Natural killer cell (primary cell): ENCODE measurements at regions not wholly inside any gene's neighbourhood (a gene's known extent, or its start where the extent isn't known, plus 50 kb on each side); places are given as distances from the start of the nearest gene placed in this dataset.

Experiments
- ATAC-seq, 3 donors: fragments of 150-1000 bp in 2 of 3; fragments of 200-7000 bp in 1 of 3; cut with Tn5 transposase; 1 replicate in 1 of 3; 2 replicates in 2 of 3; pipeline ENCODE4 v1.10.0; 2021; ENCODE audit warnings: mild to moderate bottlenecking in 2 of 3, moderate library complexity in 2 of 3
- DNase-seq, 2 donors: peaks; one replicate each; pipeline versions ENCODE4 v3.0.0 to v3.0.0-alpha.2; 2013 to 2021; ENCODE audit warnings: mixed read lengths in 1 of 2
- H3K27ac ChIP-seq: one replicate; pipeline ENCODE4 v1.5.1; 2013; ENCODE audit warnings: mild to moderate bottlenecking, low read length
- H3K27me3 ChIP-seq: one replicate; pipeline ENCODE4 v1.6.1; 2013; ENCODE audit warnings: low read length; ENCODE audit not compliant: control insufficient read depth, insufficient read depth
- H3K36me3 ChIP-seq: one replicate; pipeline ENCODE4 v1.6.1; 2013; ENCODE audit warnings: low read length; ENCODE audit not compliant: control insufficient read depth, insufficient read depth
- H3K4me1 ChIP-seq: one replicate; pipeline ENCODE4 v1.6.1; 2013; ENCODE audit warnings: low read length; ENCODE audit not compliant: control insufficient read depth, insufficient read depth
- H3K4me3 ChIP-seq: one replicate; pipeline ENCODE4 v1.5.1; 2013; ENCODE audit warnings: low read length
- H3K9me3 ChIP-seq: one replicate; pipeline ENCODE4 v1.6.1; 2013; ENCODE audit warnings: low read length; ENCODE audit not compliant: control insufficient read depth, insufficient read depth
- H3K27ac Mint-ChIP-seq, 2 donors: one replicate each; pipeline ENCODE4 v1.8.0; 2022; ENCODE audit warnings: mild to moderate bottlenecking in 2 of 2, mixed read lengths in 2 of 2, moderate library complexity in 1 of 2
- H3K27me3 Mint-ChIP-seq, 2 donors: one replicate each; pipeline ENCODE4 v1.8.0; 2022; ENCODE audit warnings: low read depth in 2 of 2, mixed read lengths in 2 of 2
- H3K36me3 Mint-ChIP-seq: one replicate; pipeline ENCODE4 v1.8.0; 2022; ENCODE audit warnings: mixed read lengths
- H3K4me1 Mint-ChIP-seq, 2 donors: one replicate each; pipeline ENCODE4 v1.8.0; 2022; ENCODE audit warnings: mixed read lengths in 2 of 2
- H3K4me3 Mint-ChIP-seq: one replicate; pipeline ENCODE4 v1.8.0; 2022; ENCODE audit warnings: mild to moderate bottlenecking, moderate library complexity, mixed read lengths
- H3K9me3 Mint-ChIP-seq, 2 donors: one replicate each; pipeline ENCODE4 v1.8.0; 2022; ENCODE audit warnings: mixed read lengths in 2 of 2
- CTCF ChIP-seq: fragments of 200-600 bp; IDR thresholded peaks from one replicate; pipeline ENCODE4 v1.8.0; 2022; ENCODE audit warnings: antibody characterized with exemption
- WGBS: methylation state at CpG from one replicate; pipeline ENCODE4 v1.1.7; 2013; ENCODE audit warnings: missing lambda C conversion rate; ENCODE audit not compliant: insufficient coverage; 5-methylcytosine and 5-hydroxymethylcytosine counted together
- intact Hi-C: fragments of 100-400 bp; cut with micrococcal nuclease; formaldehyde crosslinking; loops from one replicate; pipeline ENCODE4 v1.14.2; 2022

GRCh38 chr12:38137287-38137686 is 179.3 kb upstream of the ALG10B start:
- ATAC-seq, result no peak
- intact Hi-C loops, result loop anchor here (10.0 kb wide), 1 partner anchor 968 kb away; no protein-coding TSS in a partner anchor
- DNase-seq, result no peak
- no peak overlapping the region for H3K4me3 ChIP-seq
- TF ChIP-seq CTCF, result no peak
- no peak overlapping the region for H3K27ac ChIP-seq
- Mint-ChIP-seq H3K36me3 (no peaks in the 10 kb centered on the region), H3K27me3 (no peaks in the 10 kb centered on the region), H3K27ac (no peak overlapping the region), H3K4me1 (peaks cover 4 to 6% of the 10 kb centered on the region in 2 donors), H3K9me3 (no peaks in the 10 kb centered on the region), H3K4me3 (no peak overlapping the region)
- H3K36me3 ChIP-seq, result no peaks in the 10 kb centered on the region
- 88% methylated on average over 12 of the region's 12 CpGs for WGBS
- H3K4me1 ChIP-seq, result peaks cover 9% of the 10 kb centered on the region
- H3K9me3 ChIP-seq, result no peaks in the 10 kb centered on the region
- H3K27me3 ChIP-seq, result peaks cover 8% of the 10 kb centered on the region

- H3K4me3 Mint-ChIP-seq, result no peak overlapping the region
- intact Hi-C loops, result loop anchor here (1.0 to 10.0 kb wide), 3 partner anchors 179 to 1135 kb away; partner anchors contain the start of gene ALG10B
- H3K9me3 ChIP-seq, result no peaks in the 10 kb centered on the region
Measured at GRCh38 chr12:38137716-38138115, 178.9 kb upstream of the ALG10B start.

GRCh38 chr12:38138225-38139221 is 178.1 kb upstream of the ALG10B start:
- H3K27ac ChIP-seq, result no peak overlapping the region
- no peak overlapping the region for H3K4me3 ChIP-seq

More at GRCh38 chr12:38137716-38138115, 178.9 kb upstream of the ALG10B start:
- H3K27me3 Mint-ChIP-seq, result no peaks in the 10 kb centered on the region
- no peak overlapping the region for H3K27ac Mint-ChIP-seq
- no peak for TF ChIP-seq CTCF
- no peak overlapping the region for H3K4me3 ChIP-seq
- no peak overlapping the region for H3K27ac ChIP-seq
- H3K36me3 ChIP-seq, result no peaks in the 10 kb centered on the region
- H3K4me1 ChIP-seq, result peaks cover 9% of the 10 kb centered on the region
- no peaks in the 10 kb centered on the region for H3K36me3 Mint-ChIP-seq
- no peaks in the 10 kb centered on the region for H3K9me3 Mint-ChIP-seq
- no peak for ATAC-seq
- DNase-seq, result no peak
- 67% methylated on average over 16 of the region's 16 CpGs for WGBS
- H3K27me3 ChIP-seq, result peaks cover 8% of the 10 kb centered on the region
- H3K4me1 Mint-ChIP-seq, result peaks cover 4 to 6% of the 10 kb centered on the region in 2 donors

More at GRCh38 chr12:38138225-38139221, 178.1 kb upstream of the ALG10B start:
- Mint-ChIP-seq H3K9me3 (no peaks in the 10 kb centered on the region), H3K4me1 (peaks cover 4 to 6% of the 10 kb centered on the region in 2 donors), H3K36me3 (no peaks in the 10 kb centered on the region), H3K4me3 (peak overlapping the region; percentile 26), H3K27me3 (no peaks in the 10 kb centered on the region), H3K27ac (peak overlapping the region in 1 of 2 donors; percentile 35)
- WGBS, result 15% methylated on average over 52 of the region's 54 CpGs
- Histone ChIP-seq H3K27me3 (peaks cover 8% of the 10 kb centered on the region), H3K4me1 (peaks cover 9% of the 10 kb centered on the region), H3K36me3 (no peaks in the 10 kb centered on the region), H3K9me3 (no peaks in the 10 kb centered on the region)
- intact Hi-C loops, result loop anchor here (1.0 to 10.0 kb wide), 3 partner anchors 178 to 1134 kb away; partner anchors contain the start of gene ALG10B
- peak; percentile 36 to 79 for DNase-seq
- ATAC-seq, result peak; percentile 57 to 75 (median 64)
- peak; percentile 99 for TF ChIP-seq CTCF
